ENCODE measurements at regions not wholly inside any gene's neighbourhood (a gene's known extent, or its start where the extent isn't known, plus 50 kb on each side); places are given as distances from the start of the nearest gene placed in this dataset.

DNA sequence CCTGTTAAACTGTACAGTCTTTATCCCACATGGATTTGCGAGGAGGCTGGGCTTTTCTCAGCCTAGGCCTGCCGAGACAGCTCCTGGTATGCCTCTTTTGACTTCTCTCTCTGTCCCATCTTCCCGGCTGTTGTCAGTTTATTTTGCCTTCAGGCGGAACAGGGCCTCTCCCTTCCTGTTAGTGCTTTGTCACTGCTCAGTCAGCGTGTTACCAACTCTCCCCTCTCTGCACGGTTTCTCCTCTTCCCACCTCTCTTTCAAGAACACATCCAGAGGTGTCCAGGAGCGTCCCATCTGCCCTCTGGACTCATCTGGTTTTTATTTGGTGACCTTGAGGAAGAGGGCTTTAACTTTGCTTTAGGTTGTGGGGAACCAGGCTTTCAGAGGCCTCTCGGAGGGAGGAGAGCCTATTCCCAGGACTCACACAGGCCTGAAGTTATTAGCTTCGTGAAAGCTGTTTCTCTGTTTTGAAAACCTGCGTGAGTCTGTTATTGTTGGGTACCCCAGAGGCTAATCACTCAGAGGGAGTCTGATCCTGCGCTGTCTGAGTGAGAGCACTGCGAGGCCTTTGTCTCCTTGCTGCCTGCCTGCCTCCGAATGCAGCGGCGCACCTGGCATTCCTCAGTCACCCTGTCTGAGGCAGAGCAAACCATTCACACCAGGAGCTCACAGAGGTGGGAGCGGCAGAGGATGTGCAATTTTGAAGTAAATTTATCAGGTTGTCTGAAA, 234.4 kb upstream of the MPDZ start:
- peak in 1 of 4 donors; percentile 21 for DNase-seq (ENCODE audit: low read depth in 4 of 4, low spot score in 2 of 4)

- DNase-seq (ENCODE audit: low read depth in 4 of 4, low spot score in 2 of 4) = peak in 1 of 4 donors; percentile 11
These were observed 233.8 kb upstream of the MPDZ start for GRCh38 chr9:13513286-13513685.

GRCh38 chr9:13508681-13509080, 229.2 kb upstream of the MPDZ start:
- no peak for DNase-seq (ENCODE audit: low read depth in 4 of 4, low spot score in 2 of 4)

- no peak for DNase-seq (ENCODE audit: low read depth in 4 of 4, low spot score in 2 of 4)
These were observed 228.6 kb upstream of the MPDZ start for GRCh38 chr9:13508086-13508485.

- DNase-seq (ENCODE audit: low read depth in 4 of 4, low spot score in 2 of 4) = no peak
These were observed 226.3 kb upstream of the MPDZ start for GRCh38 chr9:13505797-13506196.

DNA sequence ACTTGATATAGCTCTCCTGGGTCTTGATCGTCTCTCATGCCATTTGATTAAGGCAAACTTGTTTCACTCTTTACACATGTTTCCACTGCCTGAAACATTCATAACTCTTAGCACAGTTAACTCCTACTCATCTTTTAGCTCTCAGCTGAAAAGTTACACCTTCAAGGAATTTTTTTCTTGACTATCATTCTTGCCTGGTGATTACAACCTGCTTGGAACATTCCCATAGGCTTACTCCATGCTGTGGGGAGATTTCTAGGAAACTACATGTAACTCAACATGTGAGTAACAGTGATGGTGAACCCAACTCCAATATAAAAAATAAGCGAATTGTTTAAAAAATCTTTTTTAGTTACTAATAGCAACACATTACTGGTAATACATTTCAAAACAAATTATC, 224.1 kb upstream of the MPDZ start:
- DNase-seq (ENCODE audit: low read depth in 4 of 4, low spot score in 2 of 4) = no peak

DNA sequence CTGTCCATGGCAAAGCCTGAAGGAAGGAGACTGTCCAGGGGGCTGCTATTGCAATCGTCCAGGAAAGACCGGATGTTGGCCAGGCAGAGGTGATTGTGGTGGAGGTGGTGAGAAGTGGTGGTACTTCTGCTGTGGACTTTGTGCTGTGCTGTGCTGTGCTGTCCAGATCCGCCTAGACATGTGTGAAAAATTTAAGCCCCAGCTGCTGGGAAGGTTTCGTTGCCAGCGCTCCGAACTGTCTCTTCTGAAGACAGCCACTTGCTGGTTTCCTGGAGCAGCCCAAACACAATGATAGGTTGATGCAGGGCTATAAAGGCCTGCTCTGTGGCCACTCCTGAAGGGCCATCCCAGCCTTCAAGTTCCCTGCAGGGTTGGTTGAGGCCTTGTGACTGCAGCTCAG, 223.0 kb upstream of the MPDZ start:
- no peak for DNase-seq (ENCODE audit: low read depth in 4 of 4, low spot score in 2 of 4)

GRCh38 chr9:13501018-13501417, 221.5 kb upstream of the MPDZ start:
- DNase-seq (ENCODE audit: low read depth in 4 of 4, low spot score in 2 of 4) = no peak

GRCh38 chr9:13500034-13500433, 220.5 kb upstream of the MPDZ start:
- DNase-seq (ENCODE audit: low read depth in 4 of 4, low spot score in 2 of 4) = no peak

- no peak for DNase-seq (ENCODE audit: low read depth in 4 of 4, low spot score in 2 of 4)
These were observed 214.2 kb upstream of the MPDZ start for GRCh38 chr9:13493697-13494096.

GRCh38 chr9:13491493-13492424, 212.3 kb upstream of the MPDZ start:
- no peak for DNase-seq (ENCODE audit: low read depth in 4 of 4, low spot score in 2 of 4)

DNA sequence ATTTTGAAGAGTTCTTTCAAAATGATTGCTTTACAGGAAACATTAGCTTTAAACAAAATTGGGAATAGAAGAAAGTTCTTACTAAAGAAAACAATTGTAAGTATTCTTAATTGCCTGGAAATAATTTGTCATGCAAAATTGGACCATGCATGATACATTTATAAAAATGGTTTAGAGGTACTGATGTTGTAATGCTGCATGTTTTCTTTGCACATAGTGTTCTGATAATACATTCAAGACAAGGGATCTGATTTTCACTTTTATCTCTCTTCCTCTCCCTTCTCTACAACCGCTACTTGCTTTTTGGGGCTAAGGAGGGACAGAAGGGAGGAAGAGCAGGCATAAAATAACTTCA, 211.6 kb upstream of the MPDZ start:
- no peak for DNase-seq (ENCODE audit: low read depth in 4 of 4, low spot score in 2 of 4)

- DNase-seq (ENCODE audit: low read depth in 4 of 4, low spot score in 2 of 4) = no peak
These were observed 208.4 kb upstream of the MPDZ start for GRCh38 chr9:13487936-13488335.

- DNase-seq (ENCODE audit: low read depth in 4 of 4, low spot score in 2 of 4) = no peak
These were observed 208.0 kb upstream of the MPDZ start for GRCh38 chr9:13487498-13487897.

DNA sequence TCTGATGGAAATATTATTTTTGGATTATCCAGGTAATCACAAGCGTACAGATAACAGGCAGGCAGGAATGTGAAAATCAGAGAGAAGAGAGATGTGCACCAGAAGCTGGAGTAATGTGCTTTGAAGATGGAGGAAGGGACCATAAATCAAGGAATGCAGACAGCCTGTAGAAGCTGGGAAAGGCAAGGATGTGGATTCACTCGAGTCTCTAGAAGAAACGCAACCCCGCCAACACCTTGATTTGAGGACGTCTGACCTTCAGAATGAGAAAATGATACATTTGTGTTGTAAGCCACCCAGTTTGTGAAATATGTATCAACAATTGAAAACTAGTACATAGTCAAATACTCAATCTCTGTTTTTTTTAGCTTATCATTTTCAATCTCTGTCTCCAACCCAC, 207.6 kb upstream of the MPDZ start:
- no peak for DNase-seq (ENCODE audit: low read depth in 4 of 4, low spot score in 2 of 4)

DNA sequence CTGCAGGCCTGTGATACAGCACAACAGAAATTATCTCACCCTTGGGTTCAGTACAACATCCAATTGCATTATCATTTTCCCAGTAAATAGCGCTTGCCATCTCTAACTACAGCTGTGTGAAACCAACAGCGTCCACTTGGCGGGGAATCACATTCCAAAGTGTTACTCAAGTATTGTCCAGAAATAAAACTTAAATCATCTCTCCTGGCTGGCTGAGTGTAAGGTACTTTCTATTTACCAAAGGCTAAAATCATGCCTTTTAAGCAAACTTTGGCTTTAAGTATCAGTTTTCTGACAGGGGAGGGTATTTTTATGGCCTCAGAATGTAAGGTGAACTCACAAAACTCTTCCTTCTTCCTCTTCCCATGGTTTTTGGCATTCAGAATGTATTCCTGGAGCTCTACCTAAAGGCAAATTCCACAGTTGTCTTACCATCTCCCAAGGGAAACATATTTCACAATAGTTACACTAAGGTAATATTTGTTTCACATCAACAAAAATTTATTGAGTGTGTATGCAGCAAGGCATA, 205.6 kb upstream of the MPDZ start:
- DNase-seq (ENCODE audit: low read depth in 4 of 4, low spot score in 2 of 4) = no peak

GRCh38 chr9:13484186-13484585, 204.7 kb upstream of the MPDZ start:
- no peak for DNase-seq (ENCODE audit: low read depth in 4 of 4, low spot score in 2 of 4)

DNA sequence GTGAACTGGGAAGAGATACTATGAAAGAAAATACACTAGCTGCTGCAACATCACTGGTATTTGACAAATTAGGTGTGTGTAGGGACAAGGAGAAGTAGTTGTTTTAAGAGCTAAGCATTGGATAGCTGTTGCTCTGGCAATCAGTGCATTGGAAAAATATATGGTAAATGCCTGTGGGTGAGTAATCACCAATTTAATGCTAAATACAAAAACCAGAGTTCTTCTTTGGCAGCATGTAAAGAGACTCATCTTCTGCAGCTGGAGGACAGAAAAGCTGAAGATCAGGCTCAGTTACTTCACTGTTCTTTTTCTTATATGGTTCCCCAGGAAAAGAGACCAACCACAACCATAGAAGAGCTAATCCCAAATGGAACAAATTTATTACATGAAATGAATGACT, 201.8 kb upstream of the MPDZ start:
- no peak for DNase-seq (ENCODE audit: low read depth in 4 of 4, low spot score in 2 of 4)

- DNase-seq (ENCODE audit: low read depth in 4 of 4, low spot score in 2 of 4) = no peak
These were observed 201.2 kb upstream of the MPDZ start for GRCh38 chr9:13480693-13481092.

DNA sequence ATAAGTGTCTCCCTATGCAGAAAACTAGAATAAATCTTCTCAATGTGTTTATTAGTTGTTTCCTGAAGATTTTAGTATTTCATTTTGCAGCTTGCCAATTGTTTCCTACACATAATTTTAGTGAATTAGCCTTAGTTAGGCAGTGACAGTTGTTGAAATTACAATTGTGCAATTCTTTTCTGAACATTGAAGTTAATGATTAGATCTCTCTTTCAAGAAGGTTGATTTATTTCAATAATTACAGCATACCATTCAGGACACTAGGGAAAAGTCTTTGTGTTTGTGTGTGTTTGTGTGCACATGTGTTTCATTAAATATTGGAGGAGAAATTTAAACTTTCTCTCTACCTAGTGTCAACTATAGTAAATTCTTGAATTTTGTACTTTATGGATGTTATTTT, 199.6 kb upstream of the MPDZ start:
- DNase-seq (ENCODE audit: low read depth in 4 of 4, low spot score in 2 of 4) = no peak

GRCh38 chr9:13478639-13479038, 199.1 kb upstream of the MPDZ start:
- DNase-seq (ENCODE audit: low read depth in 4 of 4, low spot score in 2 of 4) = no peak

DNA sequence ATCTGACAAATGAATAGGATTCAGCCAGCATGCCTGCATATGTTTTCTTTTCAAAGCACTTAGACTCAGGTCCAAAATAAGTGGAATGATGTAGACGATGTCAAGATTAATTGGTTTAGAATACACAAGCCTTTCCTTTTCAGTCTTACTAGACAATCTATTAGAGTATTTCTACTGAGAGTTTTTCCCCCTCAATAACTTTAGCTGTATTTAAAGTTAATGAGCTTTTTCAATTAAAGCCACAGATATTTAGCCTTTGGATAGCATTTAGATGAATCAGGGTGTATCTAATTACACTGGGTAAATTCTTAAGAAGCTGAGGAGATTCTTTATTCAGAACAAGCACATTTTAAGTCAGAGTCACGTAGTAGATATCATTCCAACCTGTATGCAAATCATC, 198.7 kb upstream of the MPDZ start:
- no peak for DNase-seq (ENCODE audit: low read depth in 4 of 4, low spot score in 2 of 4)
